ENCODE measurements at regions not wholly inside any gene's neighbourhood (a gene's known extent, or its start where the extent isn't known, plus 50 kb on each side); places are given as distances from the start of the nearest gene placed in this dataset.

- TF ChIP-seq CTCF (conservative IDR thresholded peaks at IDR 0.05; ENCODE audit: low read depth, low read length) = no peak
- no peak for DNase-seq (ENCODE audit: low read depth)
- no peak overlapping the region for H3K4me3 ChIP-seq (ENCODE audit: low read depth, low read length)
Measured at GRCh38 chr12:33708935-33709334, 269.3 kb upstream of the SYT10 start.

GRCh38 chr12:33710548-33710947 is 270.9 kb upstream of the SYT10 start:
- H3K4me3 ChIP-seq (ENCODE audit: low read depth, low read length) = no peak overlapping the region
- DNase-seq (ENCODE audit: low read depth) = no peak
- no peak for TF ChIP-seq CTCF (conservative IDR thresholded peaks at IDR 0.05; ENCODE audit: low read depth, low read length)

- no peak for DNase-seq (ENCODE audit: low read depth)
- no peak overlapping the region for H3K4me3 ChIP-seq (ENCODE audit: low read depth, low read length)
- no peak for TF ChIP-seq CTCF (conservative IDR thresholded peaks at IDR 0.05; ENCODE audit: low read depth, low read length)
Measured at GRCh38 chr12:33718631-33719030, 279.0 kb upstream of the SYT10 start.

- no peak for TF ChIP-seq CTCF (conservative IDR thresholded peaks at IDR 0.05; ENCODE audit: low read depth, low read length)
- no peak overlapping the region for H3K4me3 ChIP-seq (ENCODE audit: low read depth, low read length)
- DNase-seq (ENCODE audit: low read depth) = no peak
Measured at GRCh38 chr12:33721561-33721960, 281.9 kb upstream of the SYT10 start.

GRCh38 chr12:33724867-33725266 is 285.2 kb upstream of the SYT10 start:
- no peak overlapping the region for H3K4me3 ChIP-seq (ENCODE audit: low read depth, low read length)
- TF ChIP-seq CTCF (conservative IDR thresholded peaks at IDR 0.05; ENCODE audit: low read depth, low read length) = no peak
- no peak for DNase-seq (ENCODE audit: low read depth)

GRCh38 chr12:33734871-33735270 is 287.4 kb upstream of the ALG10 start:
- TF ChIP-seq CTCF (conservative IDR thresholded peaks at IDR 0.05; ENCODE audit: low read depth, low read length) = no peak
- no peak overlapping the region for H3K4me3 ChIP-seq (ENCODE audit: low read depth, low read length)
- DNase-seq (ENCODE audit: low read depth) = no peak

GRCh38 chr12:33752854-33753253 is 269.4 kb upstream of the ALG10 start:
- DNase-seq (ENCODE audit: low read depth) = no peak
- TF ChIP-seq CTCF (conservative IDR thresholded peaks at IDR 0.05; ENCODE audit: low read depth, low read length) = no peak
- no peak overlapping the region for H3K4me3 ChIP-seq (ENCODE audit: low read depth, low read length)
